ENCODE measurements at regions not wholly inside any gene's neighbourhood (a gene's known extent, or its start where the extent isn't known, plus 50 kb on each side); places are given as distances from the start of the nearest gene placed in this dataset.

DNA sequence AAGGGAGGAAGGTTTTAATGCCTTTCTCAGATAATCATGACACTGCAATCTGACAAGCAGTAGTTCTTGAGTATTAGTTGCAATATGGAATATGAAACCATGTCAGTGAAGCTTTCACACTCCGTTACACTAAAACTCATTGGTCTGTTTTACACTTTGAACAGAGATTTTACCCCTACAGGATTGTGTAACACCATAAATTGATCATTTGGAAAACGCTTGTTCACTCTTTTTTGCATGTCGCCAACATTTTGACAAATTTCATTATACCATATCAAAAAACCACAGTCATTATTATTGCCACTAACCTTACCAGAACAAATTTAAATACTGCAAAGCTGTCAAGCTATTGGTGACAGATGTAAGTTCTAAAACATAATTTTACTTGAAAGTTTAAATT lies 404.8 kb upstream of the THBS1 start:
- DNase-seq (ENCODE audit: low read depth in 2 of 2) = no peak

DNA sequence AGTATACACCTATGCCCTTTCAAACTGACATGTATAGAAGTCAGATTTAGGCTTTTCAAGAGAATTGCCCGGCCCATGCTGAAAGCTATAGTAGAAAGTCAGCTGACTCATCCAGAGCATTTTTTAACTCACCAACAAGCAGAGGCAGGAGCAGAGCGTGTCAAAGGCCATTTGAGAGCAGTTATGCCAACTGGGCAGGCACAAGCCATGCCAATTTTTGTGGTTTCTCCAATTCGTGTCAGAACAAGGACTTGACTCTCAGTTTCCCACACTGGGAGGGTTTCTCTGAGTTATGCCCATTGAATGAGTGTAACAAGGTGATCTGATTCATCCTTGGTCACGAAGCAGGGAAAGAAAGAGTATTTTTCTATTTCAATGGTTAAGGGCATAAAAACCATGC lies 403.3 kb upstream of the THBS1 start:
- DNase-seq (ENCODE audit: low read depth in 2 of 2) = no peak

DNA sequence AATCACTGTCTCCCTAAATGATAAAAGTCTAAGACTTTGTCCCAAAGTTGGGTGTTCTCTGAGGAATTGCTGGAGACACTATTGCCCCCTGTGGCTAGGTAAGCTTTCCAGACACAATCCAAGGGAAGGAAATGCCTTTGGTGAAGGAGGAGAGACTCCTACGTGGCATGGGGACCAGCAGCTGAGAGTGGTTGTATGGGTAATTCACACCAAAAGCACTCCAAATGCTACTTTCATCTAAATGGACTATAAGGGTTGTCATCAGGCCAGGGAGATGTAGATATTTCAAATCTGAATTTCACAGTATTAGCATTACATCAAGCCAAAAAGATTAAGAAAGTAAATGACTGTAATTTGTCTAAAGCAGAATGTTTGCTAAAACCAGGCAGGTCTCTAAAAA lies 400.8 kb upstream of the THBS1 start:
- no peak for DNase-seq (ENCODE audit: low read depth in 2 of 2)

DNA sequence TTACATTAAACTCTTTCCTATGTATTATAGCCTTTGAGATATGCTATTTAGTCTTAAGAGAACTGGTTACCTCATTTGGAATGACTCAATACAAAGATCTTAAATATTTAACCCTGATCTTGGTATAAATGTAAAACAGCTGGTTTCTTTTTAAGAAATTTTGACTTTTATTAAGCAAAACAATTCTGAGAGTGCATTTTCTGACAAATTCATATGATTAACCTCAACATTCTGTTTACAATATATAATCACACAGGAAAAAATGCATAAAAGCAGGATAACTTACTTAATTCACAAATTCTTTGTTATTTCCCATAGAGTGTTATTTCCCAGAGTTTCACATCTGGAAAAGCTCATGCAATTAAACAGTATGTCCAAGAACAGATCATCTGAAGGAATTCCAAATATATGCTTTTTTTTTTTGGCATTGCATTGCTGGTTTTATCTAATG lies 400.4 kb upstream of the THBS1 start:
- no peak for DNase-seq (ENCODE audit: low read depth in 2 of 2)

DNA sequence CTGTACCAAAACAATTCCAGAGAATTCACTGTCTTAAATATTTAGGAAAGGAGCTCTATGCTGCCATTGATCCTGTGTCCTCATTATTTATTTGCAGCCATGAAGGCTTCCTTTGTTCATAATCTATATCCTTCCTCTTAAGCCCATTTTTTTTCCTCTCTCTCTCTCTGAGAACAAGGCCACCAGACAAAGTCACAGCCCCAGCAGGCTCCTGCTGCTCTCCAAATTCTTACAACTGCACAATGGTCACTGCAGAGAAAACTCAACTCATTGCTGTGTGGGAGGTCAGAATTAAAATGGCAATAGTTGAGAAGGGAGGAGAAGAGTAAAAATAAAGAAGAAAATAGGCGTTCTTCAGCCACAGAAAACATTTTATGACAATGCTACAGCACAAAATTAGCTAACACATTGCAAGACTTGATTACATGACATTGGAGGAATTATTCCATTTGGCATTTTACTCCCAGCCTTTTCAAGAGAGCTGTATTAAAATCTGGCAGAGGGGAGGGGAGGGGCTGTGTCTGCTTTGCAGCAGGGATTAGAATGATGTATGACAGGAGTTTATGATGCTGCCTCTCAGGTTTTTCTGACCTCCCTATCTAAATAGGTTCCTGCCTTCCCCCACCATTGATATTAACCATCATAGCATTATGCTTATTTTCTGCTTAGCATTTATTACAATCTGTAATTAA lies 399.7 kb upstream of the THBS1 start:
- DNase-seq (ENCODE audit: low read depth in 2 of 2) = no peak

DNA sequence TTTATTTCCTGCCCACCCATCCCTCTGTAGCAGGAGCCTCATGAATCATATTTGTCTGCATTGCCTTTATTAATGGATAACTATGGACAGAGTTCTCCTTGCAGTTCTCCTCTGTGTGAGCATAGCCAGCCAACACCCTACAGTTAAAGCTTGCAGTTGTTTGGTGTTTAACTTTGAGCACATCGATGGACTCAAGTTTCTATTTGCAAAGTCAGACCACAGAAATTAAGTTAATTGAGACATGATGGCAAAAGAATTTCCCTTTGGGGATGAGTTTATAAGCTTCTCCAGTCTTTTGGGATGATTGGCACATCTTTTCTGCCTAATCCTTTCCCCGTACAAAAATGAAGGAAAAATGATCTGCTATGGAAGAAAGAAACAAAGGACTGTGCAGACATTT lies 398.9 kb upstream of the THBS1 start:
- no peak for DNase-seq (ENCODE audit: low read depth in 2 of 2)

DNA sequence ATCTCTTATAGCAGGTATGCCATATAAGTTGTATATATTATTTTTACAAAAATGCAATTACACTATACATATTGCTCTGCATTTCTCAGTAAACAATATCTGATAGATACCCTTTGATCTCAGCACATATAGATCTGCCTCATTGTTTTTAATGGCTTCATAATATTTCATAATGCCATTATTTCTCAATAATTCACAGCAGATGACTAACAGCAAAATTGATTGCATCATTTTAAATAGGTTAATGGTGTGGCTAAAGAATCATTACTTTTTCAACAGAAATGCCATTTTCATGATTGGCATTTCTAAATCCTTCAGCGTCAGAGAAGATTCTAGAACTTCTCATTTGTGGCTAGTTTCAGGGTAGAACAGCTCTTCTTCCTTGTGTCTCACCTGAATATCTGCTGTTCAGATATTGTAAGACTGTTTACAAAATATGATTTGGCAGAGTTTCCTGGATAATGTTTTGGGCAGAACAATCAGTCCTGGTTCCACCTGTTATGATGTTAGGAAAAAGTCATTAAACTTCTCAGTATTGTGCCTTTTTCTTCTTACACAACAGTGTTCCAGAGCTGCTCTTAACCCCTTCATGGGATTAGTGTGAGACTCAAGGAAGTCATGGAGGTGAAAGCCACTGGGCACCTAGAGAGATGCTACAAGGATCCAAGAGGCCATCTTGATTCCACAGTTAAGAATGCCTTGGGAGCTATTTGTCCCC lies 397.6 kb upstream of the THBS1 start:
- no peak for DNase-seq (ENCODE audit: low read depth in 2 of 2)

DNA sequence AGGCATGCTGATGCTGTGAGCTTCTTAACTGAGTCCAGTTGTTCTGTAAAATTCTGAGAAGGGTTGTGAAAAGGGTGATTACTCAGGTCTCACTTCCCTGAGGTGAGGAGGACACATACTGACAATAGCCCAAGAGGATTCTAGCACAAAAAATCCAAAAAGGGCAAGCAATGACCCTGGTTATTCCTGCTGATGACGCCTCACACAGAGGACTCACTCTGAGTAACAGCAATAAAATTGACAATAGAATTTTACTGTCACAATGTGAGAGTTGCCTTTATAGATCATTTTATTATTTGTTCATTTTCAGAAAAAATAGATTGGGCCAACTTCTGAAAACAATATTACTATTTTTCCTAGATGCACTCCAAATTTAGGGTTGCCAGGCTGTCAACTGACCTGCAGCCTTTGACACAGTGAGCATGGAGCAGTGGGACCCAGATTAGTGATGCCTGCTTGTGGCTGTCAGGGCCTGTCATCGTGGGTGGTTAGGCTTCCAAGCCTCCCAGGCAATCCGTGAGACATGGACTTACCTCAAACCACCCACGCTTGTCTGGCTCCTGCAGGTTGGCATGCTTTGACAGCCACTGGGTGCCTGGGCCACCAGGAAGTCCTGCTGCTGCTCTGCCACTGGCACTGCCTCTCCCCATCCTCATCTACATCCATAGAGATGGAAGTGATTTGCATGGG lies 396.0 kb upstream of the THBS1 start:
- no peak for DNase-seq (ENCODE audit: low read depth in 2 of 2)

DNA sequence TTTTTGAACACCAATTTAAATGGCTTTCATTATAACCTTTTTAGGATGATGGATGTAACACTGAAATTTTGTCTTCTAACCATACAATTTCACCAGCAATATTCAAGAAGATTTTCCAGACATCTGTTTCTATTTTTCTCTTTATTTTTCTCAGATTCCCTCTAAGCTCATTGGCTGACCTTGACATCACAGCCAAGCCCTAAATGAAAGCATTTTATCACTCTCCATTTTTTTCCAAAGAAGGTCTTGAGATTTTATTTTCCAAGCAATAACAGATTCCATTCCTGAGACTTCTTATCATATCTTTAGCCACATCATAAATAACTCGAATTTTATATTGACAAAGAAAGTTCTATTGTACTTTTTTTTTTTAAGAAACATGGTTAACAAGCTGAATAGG lies 392.6 kb upstream of the THBS1 start:
- no peak for DNase-seq (ENCODE audit: low read depth in 2 of 2)

DNA sequence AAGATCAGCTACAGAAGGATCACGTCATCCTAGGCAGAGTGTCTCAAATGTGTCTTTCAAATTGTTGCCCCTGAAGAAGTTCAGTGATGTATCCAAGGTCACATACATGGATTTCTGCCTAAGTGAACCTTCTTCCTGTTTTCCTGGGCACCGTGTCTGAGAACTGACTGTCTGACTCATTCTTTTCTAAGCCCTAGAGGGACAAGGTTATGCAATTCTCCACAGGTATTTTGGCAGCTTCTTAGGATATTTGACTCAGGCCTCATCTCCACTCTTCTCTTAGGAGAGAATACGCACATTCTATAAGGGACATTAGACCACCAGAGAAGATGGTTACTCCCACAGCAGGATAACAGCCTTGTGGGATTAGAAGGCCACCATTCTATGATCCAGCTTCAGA lies 391.9 kb upstream of the THBS1 start:
- no peak for DNase-seq (ENCODE audit: low read depth in 2 of 2)

DNA sequence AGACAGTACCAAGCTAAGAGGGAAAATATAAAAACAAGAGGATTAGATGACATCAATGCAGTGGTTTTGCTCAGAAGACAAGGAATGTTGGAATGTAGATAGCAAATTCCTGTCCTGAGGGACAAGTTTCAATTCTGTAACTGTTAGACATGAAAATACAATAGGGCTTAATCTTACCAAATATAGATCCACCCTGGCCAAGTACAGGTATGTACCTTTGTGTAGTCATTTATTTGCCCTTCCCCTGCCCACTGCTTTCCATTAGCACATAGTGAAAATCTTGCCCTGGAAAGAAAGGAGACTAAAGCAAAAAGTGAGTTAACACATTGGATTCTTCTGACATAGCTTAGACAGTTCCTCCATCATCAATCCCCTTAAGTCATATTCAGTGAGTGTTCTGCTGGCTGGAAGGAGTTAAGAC lies 389.0 kb upstream of the THBS1 start:
- DNase-seq (ENCODE audit: low read depth in 2 of 2) = no peak

DNA sequence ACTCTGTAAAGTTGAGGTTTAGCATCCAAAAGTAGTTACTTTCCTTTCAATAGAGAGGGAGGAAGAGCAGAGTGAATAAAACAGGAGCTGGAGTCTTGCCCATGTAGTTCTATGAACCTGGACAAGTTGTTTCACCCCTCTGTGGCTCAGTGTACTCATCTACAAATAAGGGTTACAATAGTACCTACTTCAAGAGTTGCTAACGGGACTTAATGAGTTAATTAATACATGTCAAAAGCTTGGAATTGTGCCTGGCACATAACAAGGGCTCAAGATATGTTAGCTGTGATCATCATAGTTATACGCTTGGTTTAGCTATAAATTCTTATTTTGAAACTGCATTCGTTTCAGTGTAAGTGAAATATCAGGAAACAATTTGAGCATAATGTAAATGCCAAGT lies 388.5 kb upstream of the THBS1 start:
- no peak for DNase-seq (ENCODE audit: low read depth in 2 of 2)

DNA sequence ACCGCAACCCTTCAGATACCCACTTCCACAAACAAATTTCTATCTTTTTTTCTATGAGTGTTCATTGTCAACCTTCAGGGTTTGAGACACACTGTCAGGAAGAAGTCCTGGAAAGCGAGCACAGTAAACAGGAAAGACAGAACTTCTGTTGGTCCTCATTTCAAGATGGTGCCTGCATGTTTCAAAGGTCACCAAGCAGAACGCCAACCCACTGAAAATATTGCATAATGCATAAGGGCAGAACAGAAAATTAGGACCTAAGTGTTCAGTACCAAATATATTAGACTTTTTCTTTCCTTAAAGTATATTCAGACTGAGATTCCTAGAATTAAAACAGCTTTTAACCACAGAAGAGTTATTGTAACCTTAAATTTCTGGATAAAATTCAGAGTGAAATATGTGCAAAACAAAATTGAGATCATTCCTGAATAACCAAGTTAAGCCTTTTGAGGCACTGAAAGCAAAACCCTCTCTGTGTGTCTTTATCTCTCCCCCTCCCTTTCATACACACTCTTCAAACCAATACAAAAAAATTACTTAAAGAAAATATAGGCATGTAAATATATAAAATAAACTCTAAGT lies 387.8 kb upstream of the THBS1 start:
- no peak for DNase-seq (ENCODE audit: low read depth in 2 of 2)

DNA sequence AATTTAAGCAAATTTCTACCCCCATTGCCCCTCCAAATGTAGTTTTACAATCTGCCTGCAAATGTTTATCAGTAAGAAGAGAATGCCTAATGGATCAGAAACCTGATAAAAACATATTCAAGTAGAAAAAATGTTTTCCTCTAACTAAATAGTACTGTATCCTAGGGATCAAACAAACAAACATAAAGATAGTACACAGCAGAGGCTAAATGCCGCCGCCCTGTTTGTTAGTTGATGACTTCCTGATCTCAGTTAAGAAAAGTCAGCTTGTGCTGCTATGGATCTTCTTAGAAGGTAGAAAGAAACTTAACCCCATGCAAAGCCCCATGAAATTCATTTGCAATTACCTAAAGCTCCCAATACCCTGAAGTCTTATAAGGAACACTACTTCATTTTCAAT lies 387.3 kb upstream of the THBS1 start:
- no peak for DNase-seq (ENCODE audit: low read depth in 2 of 2)

DNA sequence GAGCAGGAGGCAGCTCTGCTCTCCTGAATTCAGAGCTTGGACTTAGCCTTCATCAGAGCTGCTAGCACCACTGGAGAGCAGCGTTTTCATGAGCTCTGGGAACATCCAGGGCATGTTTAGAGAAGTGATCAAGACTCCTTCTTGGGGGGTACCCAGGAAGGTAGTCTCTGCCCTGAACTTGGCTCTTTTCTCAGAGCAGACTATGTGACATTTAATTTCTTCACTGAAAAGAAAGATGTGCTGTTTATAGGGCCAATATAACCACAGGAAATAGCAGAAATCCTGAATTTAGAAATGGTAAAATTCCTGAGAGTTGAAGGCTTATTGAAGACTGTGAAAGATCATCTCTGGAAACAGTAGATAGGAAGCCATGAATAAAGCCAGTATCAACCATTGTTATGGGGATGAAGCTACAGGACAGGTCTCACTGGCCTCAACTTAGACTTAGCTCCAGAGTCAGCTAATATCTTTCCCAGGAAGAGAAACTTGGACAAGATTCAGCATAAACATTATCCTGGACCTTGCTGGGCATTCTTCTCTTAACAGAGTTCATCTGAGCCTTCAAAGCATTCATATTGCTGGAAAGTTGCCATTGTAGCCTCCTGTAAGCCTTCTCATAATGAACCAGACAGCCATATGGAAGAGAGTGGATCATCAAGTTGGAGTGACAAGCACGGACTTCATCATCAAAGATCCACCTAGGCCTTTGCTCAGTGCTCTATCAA lies 386.6 kb upstream of the THBS1 start:
- DNase-seq (ENCODE audit: low read depth in 2 of 2) = no peak

DNA sequence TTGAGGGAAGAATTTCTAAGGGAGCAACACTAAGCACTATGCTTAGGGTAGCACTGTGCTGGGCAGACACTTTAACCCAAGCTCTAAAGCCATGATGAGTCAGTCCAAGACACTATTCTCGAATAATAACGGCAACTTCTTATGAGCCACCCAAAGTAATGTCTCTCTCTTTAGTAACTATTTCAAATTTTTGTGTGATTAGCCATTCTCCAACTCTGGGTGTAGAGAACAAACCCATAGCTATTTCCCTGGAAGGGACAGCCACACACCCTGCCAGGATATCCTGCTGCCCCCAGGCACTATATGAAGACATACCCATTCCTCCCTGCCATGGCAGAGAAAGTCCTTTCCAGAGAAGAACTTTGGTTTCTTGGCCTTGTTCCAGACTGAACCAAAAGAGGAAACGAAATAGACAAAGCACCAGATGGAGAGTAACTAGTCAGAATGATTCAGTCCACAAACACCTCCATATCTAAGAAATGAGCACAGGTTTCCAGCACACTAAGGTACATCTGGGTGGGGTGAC lies 384.9 kb upstream of the THBS1 start:
- no peak for DNase-seq (ENCODE audit: low read depth in 2 of 2)

DNA sequence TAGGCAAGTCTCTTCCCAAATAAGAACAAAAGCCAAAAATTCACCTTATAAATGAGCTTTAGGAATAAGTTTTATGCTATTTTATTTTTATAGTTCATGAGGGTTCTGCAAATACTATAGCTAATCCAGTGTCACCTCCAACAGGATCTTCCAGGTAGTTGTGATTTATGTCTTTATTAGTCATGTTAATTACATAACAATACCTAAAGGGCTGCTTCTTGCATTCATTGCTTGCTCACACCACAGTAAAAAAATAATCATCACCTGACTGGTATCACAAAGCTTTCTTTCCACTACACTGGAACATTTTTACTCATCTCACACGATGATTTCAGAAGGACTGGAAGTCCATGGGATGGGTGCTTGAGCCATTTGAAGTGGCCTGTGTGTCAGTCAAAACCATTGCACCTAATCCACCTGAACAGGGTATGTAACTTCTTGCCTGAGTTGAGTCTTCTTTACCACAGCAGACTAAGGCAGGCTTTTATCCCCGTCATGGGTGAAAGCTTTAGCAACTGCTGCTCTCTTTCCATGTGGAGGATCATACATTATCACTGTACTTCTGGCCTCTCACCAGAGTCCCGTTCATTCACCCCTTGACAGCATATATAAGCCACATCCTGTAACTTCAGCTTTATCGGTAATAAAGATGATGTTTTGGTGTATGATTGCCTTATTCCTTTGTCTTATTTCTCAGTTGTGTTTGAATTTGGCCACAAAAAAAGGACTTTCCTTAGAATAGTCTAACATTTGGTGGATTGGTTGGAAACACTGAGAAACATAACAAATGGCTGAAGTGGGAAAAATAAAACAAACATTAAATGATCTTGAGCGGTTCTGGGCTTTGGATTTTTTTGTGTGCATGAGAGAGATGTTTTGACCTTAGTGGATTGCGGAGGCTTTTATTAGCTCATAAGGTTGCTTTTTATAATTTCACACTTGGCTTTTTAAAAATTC lies 382.6 kb upstream of the THBS1 start:
- DNase-seq (ENCODE audit: low read depth in 2 of 2) = no peak

DNA sequence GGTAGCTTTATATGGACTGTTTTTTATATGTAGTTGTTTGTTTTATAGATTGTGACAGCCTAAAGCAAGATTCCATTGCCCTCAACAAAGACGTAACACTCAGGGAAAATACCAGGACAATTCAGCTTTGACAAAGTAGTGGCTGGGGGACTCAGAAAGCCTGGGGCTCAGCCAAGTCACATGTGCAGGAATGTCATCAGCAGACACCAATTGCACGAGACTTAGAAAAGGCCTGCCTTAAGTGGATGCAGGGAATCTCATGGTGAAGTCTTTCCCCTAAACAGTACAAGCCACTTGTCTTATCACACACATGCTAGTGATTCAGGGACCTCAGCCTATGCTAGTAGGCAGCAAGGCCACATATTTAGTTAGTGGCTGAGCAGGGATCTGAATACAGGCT lies 381.8 kb upstream of the THBS1 start:
- DNase-seq (ENCODE audit: low read depth in 2 of 2) = no peak

DNA sequence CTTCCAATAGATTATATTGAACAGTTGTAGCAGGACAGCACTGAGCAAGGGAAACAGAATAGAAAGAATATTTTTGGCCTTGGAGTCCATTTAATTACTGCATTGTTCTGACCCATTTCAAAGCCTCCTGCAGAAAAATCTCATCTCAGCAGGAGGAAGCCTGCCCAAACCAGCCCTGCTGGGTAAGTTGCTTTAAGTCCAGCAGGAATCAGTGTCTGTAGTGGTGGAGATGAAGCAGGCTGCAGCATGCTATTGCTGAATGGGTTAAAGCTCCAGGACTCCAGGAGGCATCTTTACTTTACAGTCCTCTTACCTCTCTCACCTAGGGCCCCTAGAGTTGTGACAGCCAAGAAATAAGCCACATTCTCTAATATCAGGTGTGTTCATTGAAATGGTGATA lies 380.3 kb upstream of the THBS1 start:
- DNase-seq (ENCODE audit: low read depth in 2 of 2) = no peak

DNA sequence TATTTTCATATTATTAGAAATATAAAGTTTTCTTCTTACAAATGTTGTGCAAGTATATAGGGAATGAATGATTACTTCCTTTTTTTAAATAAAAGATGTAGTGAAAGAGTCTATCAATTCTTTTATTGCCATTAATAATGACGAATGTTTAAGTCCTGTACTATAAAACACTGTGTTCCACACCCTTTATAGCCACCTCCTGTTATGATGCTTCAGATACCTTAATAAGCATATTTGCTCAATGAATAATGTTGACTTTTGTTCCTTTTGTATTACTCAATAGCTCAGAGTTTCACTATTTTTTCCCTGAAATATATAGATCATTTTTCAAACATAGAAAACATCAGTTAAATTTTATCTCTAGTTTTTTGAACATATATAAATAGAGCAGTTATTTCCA lies 378.2 kb upstream of the THBS1 start:
- DNase-seq (ENCODE audit: low read depth in 2 of 2) = no peak

DNA sequence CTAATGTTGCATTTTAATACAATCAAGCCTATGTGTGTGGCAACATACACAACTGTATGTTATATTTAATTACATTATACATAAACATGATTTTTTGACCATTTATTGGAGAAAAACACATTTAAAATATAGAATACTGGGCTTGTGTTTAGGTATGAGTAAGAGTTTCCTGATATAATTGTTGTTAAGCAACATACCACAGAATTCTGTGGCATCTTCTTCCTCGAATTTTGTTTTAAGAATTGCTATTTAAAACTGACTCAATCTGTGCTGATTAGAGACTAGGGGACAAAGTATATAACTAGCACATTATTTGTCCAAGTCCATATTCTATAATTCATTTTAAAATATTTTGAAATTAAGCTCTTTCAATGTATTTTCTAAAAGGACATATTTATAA lies 376.8 kb upstream of the THBS1 start:
- no peak for DNase-seq (ENCODE audit: low read depth in 2 of 2)
